ENCODE measurements at regions not wholly inside any gene's neighbourhood (a gene's known extent, or its start where the extent isn't known, plus 50 kb on each side); places are given as distances from the start of the nearest gene placed in this dataset.

DNA sequence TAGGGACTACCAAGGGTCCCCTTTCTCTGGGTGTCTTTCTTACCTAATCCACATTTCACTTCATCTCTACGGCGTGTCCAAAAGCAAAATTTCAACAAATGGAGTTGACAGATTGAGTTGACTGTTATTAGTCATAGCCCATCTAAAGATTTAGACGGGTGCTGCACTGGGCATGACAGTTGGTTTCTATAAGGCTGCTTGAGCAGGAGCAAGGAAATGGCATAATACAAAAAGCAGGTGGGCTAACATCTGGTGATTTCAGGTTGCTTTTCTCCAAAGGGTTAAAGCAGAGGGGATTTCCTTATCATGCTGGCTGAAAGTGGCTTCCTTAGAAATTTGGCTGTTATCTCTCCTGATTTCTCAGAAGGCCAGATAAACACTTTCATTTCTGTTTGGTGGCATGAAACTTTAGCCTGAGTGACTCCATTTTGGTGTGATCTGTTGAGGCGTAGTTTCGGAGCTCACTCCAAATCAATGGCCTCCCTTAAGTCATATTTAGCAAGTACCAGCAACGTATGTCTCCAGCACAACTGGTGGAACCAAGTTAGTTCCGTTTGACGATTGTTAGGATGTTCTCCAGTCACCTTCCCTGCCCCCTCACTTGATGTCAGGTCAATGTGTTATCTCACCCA is 440.4 kb downstream of the FGF9 start:
- no peaks in the 10 kb centered on the region for H3K27me3 Mint-ChIP-seq
- peak overlapping the region; percentile 79 for H3K27ac Mint-ChIP-seq

DNA sequence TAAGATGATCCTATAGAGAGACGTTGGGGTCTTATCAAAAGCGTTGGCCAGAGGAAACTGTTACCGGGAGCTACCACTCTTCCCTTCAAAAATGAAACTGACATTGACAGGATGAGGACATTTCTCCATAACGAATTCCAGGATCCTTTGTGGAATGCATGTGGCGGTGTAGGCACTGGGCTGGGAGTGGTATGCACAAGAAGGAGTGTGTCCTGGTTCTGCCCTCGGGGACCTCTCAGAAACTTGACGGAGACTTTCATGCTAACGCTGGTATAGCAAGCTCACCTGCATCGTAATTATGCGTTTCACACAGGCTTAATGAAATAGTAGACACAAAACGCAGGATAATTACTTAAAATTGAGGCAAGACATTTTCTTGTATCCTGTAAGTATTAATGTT is 441.1 kb downstream of the FGF9 start:
- H3K9me3 Mint-ChIP-seq, result peaks cover 13% of the 10 kb centered on the region
- ATAC-seq, result no peak
- H3K27me3 Mint-ChIP-seq, result no peaks in the 10 kb centered on the region
- peaks cover 90% of the 10 kb centered on the region for H3K4me1 Mint-ChIP-seq
- no peak overlapping the region for H3K27ac Mint-ChIP-seq
- H3K4me3 Mint-ChIP-seq, result no peak overlapping the region
- DNase-seq, result no peak
- H3K36me3 Mint-ChIP-seq (ENCODE audit: low read depth), result peaks cover 19% of the 10 kb centered on the region

More for the DNA sequence above, 440.4 kb downstream of the FGF9 start:
- DNase-seq, result no peak
- peaks cover 19% of the 10 kb centered on the region for H3K36me3 Mint-ChIP-seq (ENCODE audit: low read depth)
- H3K9me3 Mint-ChIP-seq, result peaks cover 13% of the 10 kb centered on the region
- peaks cover 87% of the 10 kb centered on the region for H3K4me1 Mint-ChIP-seq
- H3K4me3 Mint-ChIP-seq, result no peak overlapping the region
- peak; percentile 27 for ATAC-seq

GRCh38 chr13:22112956-22113745 is 442.3 kb downstream of the FGF9 start:
- Mint-ChIP-seq H3K4me3 (no peak overlapping the region), H3K9me3 (peaks cover 13% of the 10 kb centered on the region), H3K36me3 (ENCODE audit: low read depth) (peaks cover 19% of the 10 kb centered on the region), H3K27me3 (no peaks in the 10 kb centered on the region), H3K27ac (peak overlapping the region; percentile 91), H3K4me1 (peaks cover 82% of the 10 kb centered on the region)
- DNase-seq, result no peak
- no peak for ATAC-seq

- H3K27ac Mint-ChIP-seq, result peak overlapping the region; percentile 91
- peak overlapping the region; percentile 8 for H3K4me3 Mint-ChIP-seq
- ATAC-seq (peak; percentile 80), DNase-seq (peak; percentile 26)
- peaks cover 13% of the 10 kb centered on the region for H3K9me3 Mint-ChIP-seq
- H3K4me1 Mint-ChIP-seq, result peaks cover 78% of the 10 kb centered on the region
- H3K27me3 Mint-ChIP-seq, result no peaks in the 10 kb centered on the region
- peaks cover 20% of the 10 kb centered on the region for H3K36me3 Mint-ChIP-seq (ENCODE audit: low read depth)
Observed at GRCh38 chr13:22114630-22115311, 443.9 kb downstream of the FGF9 start.

- H3K36me3 Mint-ChIP-seq (ENCODE audit: low read depth), result peaks cover 19% of the 10 kb centered on the region
- H3K9me3 Mint-ChIP-seq, result peaks cover 13% of the 10 kb centered on the region
- no peak overlapping the region for H3K27ac Mint-ChIP-seq
- peaks cover 62% of the 10 kb centered on the region for H3K4me1 Mint-ChIP-seq
- ATAC-seq (no peak), DNase-seq (no peak)
- H3K27me3 Mint-ChIP-seq, result no peaks in the 10 kb centered on the region
- H3K4me3 Mint-ChIP-seq, result no peak overlapping the region
Observed at GRCh38 chr13:22118158-22118557, 447.3 kb downstream of the FGF9 start.

DNA sequence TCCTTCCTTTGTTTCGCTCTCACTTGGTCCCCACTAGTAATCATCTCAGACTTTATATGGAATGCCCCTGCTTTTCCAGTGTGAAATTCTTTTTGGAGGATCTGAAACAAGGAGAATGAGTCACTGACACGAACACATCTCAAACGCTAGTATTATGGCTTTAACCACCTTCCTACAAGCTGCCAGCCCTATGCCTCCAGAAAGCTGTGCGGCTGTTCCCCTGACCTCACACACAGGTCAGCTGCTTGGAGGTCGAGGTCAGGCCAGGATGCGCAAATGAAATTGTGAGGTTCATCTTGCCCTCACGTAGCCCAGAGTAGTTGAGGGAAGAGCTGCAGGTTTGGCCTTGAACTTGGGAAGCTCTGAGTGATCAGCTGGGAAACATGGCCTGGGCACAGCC is 449.8 kb downstream of the FGF9 start:
- Mint-ChIP-seq H3K36me3 (ENCODE audit: low read depth) (peaks cover 10% of the 10 kb centered on the region), H3K4me3 (no peak overlapping the region), H3K27me3 (no peaks in the 10 kb centered on the region), H3K27ac (no peak overlapping the region), H3K9me3 (peaks cover under 1% of the 10 kb centered on the region), H3K4me1 (peaks cover 53% of the 10 kb centered on the region)
- no peak for DNase-seq
- no peak for ATAC-seq

GRCh38 chr13:22121146-22121739 is 450.4 kb downstream of the FGF9 start:
- H3K9me3 Mint-ChIP-seq, result no peaks in the 10 kb centered on the region
- H3K4me1 Mint-ChIP-seq, result peaks cover 53% of the 10 kb centered on the region
- H3K36me3 Mint-ChIP-seq (ENCODE audit: low read depth), result peaks cover 6% of the 10 kb centered on the region
- H3K4me3 Mint-ChIP-seq, result no peak overlapping the region
- DNase-seq (no peak), ATAC-seq (no peak)
- H3K27me3 Mint-ChIP-seq, result no peaks in the 10 kb centered on the region
- no peak overlapping the region for H3K27ac Mint-ChIP-seq

DNA sequence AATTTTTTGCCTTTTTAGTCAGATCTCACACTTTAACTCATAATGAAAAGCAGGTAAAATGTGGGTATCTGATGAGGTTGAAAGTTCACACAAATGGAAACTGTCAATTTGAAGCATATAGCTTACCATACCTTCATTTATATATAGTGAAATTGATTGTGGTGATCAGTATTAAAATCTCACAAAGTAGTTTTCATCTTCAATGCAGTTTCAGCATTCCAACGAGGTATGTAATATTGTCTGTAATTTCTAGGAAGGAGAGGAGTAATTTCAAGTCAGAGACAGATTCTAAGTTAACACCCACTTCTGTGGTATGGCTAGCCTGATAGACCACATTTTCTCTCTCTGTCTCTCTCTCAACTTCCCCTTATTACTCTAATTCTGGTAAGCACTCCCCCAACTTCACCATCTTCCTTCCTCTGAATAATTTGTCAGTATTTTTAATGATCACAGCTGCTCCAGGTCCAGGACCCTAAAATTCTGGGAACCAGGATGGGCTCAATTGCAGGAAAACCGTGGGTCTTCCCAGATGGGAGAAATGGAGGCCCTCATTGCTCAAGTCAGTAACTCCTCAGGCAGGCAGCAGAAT is 455.7 kb downstream of the FGF9 start:
- H3K4me3 Mint-ChIP-seq, result peak overlapping the region; percentile 12
- peak overlapping the region; percentile 32 for H3K27ac Mint-ChIP-seq
- H3K27me3 Mint-ChIP-seq, result no peaks in the 10 kb centered on the region
- H3K4me1 Mint-ChIP-seq, result peaks cover 66% of the 10 kb centered on the region
- H3K9me3 Mint-ChIP-seq, result peaks cover 6% of the 10 kb centered on the region
- ATAC-seq, result peak; percentile 76
- peaks cover 12% of the 10 kb centered on the region for H3K36me3 Mint-ChIP-seq (ENCODE audit: low read depth)
- DNase-seq, result no peak

GRCh38 chr13:22127277-22128164 is 456.6 kb downstream of the FGF9 start:
- Mint-ChIP-seq H3K27me3 (no peaks in the 10 kb centered on the region), H3K36me3 (ENCODE audit: low read depth) (peaks cover 12% of the 10 kb centered on the region), H3K9me3 (peaks cover 6% of the 10 kb centered on the region), H3K4me1 (peaks cover 61% of the 10 kb centered on the region), H3K4me3 (no peak overlapping the region), H3K27ac (no peak overlapping the region)
- ATAC-seq (no peak), DNase-seq (no peak)

GRCh38 chr13:22128441-22129408 is 457.9 kb downstream of the FGF9 start:
- DNase-seq (no peak), ATAC-seq (no peak)
- Mint-ChIP-seq H3K36me3 (ENCODE audit: low read depth) (peaks cover 8% of the 10 kb centered on the region), H3K4me1 (peaks cover 61% of the 10 kb centered on the region), H3K4me3 (no peak overlapping the region), H3K9me3 (peaks cover 6% of the 10 kb centered on the region), H3K27ac (no peak overlapping the region), H3K27me3 (no peaks in the 10 kb centered on the region)

GRCh38 chr13:22130254-22130653 is 459.4 kb downstream of the FGF9 start:
- H3K27ac Mint-ChIP-seq, result no peak overlapping the region

DNA sequence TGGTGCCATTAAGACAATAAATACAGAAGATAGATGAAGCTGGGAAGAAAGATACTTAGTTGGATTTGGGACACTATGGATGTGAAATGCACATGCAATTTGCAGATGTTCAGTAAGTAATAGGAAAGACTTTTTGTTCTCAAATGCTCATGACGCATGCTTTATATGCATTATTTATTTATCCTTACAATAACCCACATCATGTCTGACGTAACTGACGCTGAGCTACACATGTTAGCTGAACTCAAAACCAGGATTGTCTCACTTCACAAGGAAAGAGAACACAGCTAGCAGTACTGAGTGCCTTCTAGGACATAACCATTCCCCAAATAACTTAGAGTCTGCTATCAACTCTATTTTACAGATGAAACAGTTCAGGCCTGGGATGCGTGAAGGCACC is 463.4 kb downstream of the FGF9 start:
- no peaks in the 10 kb centered on the region for H3K27me3 Mint-ChIP-seq
- H3K9me3 Mint-ChIP-seq, result no peaks in the 10 kb centered on the region
- ATAC-seq (no peak), DNase-seq (no peak)
- no peak overlapping the region for H3K4me3 Mint-ChIP-seq
- H3K36me3 Mint-ChIP-seq (ENCODE audit: low read depth), result peaks cover 2% of the 10 kb centered on the region
- peaks cover 30% of the 10 kb centered on the region for H3K4me1 Mint-ChIP-seq
- no peak overlapping the region for H3K27ac Mint-ChIP-seq

More at GRCh38 chr13:22130254-22130653, 459.4 kb downstream of the FGF9 start:
- Mint-ChIP-seq H3K4me1 (peaks cover 50% of the 10 kb centered on the region), H3K27me3 (no peaks in the 10 kb centered on the region), H3K4me3 (no peak overlapping the region), H3K9me3 (peaks cover 6% of the 10 kb centered on the region), H3K36me3 (ENCODE audit: low read depth) (peaks cover 8% of the 10 kb centered on the region)
- ATAC-seq, result no peak
- no peak for DNase-seq

- no peaks in the 10 kb centered on the region for H3K27me3 Mint-ChIP-seq
- H3K4me3 Mint-ChIP-seq, result no peak overlapping the region
- ATAC-seq (no peak), DNase-seq (no peak)
- H3K9me3 Mint-ChIP-seq, result no peaks in the 10 kb centered on the region
- H3K4me1 Mint-ChIP-seq, result peaks cover 27% of the 10 kb centered on the region
- no peaks in the 10 kb centered on the region for H3K36me3 Mint-ChIP-seq (ENCODE audit: low read depth)
- H3K27ac Mint-ChIP-seq, result no peak overlapping the region
Observed at GRCh38 chr13:22135446-22135845, 464.6 kb downstream of the FGF9 start.

Data from activated naive CD8-positive, alpha-beta T cell treated with anti-CD3 and anti-CD28 coated beads, Interleukin-2, amount 50 U/mL, for 24 hours (primary cell).